ENCODE measurements at regions not wholly inside any gene's neighbourhood (a gene's known extent, or its start where the extent isn't known, plus 50 kb on each side); places are given as distances from the start of the nearest gene placed in this dataset.

DNA sequence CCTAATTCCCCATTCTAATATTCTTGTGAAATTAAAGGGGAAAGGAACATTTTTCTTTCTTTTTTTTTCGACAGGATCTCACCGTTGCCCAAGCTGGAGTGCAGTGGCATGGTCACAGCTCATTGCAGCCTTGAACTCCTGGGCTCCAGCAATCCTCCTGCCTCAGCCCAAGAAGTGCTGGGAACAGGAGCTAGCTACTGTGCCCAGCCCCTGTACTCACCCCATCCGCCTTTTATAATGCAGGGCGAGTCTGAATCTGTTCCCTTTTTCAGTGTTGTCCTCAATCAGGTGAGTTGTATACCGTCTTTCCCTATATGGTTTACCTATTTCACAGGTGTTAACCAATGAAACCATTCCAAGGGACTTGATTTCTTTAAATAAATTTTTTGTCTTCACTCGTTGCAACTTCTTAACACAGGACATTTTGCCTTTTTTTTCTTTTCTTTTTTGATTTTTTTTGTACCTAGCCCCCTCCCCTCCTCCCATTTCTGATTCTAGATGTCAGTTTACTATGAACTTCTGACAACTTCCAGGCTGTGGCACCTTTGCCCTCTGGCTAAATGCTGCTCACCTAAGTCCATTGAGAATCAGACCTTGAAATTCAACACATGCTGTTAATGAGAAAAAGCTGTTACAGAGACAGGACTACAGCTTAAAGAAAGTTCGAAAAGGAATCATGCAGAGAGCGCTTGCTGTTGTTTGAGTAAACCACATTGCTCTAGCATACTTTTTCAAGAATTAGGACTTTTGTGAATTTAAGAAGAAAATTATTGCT, 562.1 kb upstream of the KLF12 start:
- Mint-ChIP-seq H3K36me3 (peaks cover 3% of the 10 kb centered on the region; the same call in 1 of the 2 replicates), H3K27me3 (ENCODE audit: low read depth) (no peaks in the 10 kb centered on the region), H3K9me3 (no peaks in the 10 kb centered on the region), H3K27ac (no peak overlapping the region), H3K4me3 (no peak overlapping the region), H3K4me1 (peaks cover 33% of the 10 kb centered on the region)
- ChIA-PET POLR2A (no interaction called here), CTCF (interaction anchor here (1.2 kb wide), 1 partner anchor 123 kb away, joined by 3 read pairs; no protein-coding TSS in a partner anchor)
- ATAC-seq (peak; percentile 71), DNase-seq (ENCODE audit: low spot score) (no peak)
- TF ChIP-seq, protein P1, sequence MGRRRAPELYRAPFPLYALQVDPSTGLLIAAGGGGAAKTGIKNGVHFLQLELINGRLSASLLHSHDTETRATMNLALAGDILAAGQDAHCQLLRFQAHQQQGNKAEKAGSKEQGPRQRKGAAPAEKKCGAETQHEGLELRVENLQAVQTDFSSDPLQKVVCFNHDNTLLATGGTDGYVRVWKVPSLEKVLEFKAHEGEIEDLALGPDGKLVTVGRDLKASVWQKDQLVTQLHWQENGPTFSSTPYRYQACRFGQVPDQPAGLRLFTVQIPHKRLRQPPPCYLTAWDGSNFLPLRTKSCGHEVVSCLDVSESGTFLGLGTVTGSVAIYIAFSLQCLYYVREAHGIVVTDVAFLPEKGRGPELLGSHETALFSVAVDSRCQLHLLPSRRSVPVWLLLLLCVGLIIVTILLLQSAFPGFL (CRISPR knock-in tag; IDR thresholded peaks at IDR 0.05; ENCODE audit: borderline replicate concordance) = no peak
- TF ChIP-seq, protein P2, sequence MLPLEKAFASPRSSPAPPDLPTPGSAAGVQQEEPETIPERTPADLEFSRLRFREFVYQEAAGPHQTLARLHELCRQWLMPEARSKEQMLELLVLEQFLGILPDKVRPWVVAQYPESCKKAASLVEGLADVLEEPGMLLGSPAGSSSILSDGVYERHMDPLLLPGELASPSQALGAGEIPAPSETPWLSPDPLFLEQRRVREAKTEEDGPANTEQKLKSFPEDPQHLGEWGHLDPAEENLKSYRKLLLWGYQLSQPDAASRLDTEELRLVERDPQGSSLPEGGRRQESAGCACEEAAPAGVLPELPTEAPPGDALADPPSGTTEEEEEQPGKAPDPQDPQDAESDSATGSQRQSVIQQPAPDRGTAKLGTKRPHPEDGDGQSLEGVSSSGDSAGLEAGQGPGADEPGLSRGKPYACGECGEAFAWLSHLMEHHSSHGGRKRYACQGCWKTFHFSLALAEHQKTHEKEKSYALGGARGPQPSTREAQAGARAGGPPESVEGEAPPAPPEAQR (CRISPR knock-in tag; IDR thresholded peaks at IDR 0.05) = no peak

DNA sequence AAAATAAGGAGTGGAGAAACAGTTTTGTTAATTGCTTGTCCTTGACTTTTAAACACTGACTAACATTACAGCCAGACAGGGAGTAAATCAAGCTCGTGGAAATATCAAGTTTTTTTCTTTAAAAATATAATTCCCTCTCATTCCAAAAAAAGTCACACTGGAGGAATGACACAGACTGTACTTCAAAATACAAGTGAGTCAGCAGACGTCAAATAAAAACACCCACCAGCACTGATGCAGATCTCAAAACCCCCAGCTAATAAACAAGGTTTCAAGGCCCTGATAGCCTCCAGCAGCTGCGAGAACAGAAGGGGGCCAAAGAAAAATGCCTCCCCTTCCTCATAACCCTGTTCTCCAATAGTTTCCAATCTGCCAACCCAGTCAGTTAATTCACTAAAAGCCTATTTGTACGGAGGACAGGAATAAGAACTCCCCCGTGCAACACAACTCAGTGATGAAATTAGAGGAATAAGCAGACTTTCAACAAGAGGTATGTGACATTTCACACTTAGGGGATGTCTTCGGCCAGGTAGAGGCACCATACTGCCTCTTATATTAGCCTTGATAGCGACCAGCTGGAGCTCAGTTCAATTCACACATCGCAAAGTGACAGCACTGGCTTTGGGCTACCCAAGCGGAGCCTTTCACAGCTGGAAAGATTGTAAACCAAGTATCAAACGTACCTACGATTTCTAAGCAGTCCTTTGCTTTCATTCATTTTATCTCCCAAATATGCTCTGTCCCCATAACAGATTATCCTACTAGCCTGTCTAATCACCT, 561.0 kb upstream of the KLF12 start:
- H3K36me3 Mint-ChIP-seq = peaks cover 3% of the 10 kb centered on the region; the same call in 1 of the 2 replicates
- H3K27me3 Mint-ChIP-seq (ENCODE audit: low read depth) = no peaks in the 10 kb centered on the region
- no peak for TF ChIP-seq RELA (CRISPR knock-in tag; IDR thresholded peaks at IDR 0.05; ENCODE audit: borderline replicate concordance)
- no peak for TF ChIP-seq NR1H2 (CRISPR knock-in tag; IDR thresholded peaks at IDR 0.05)
- TF ChIP-seq EMX1 (CRISPR knock-in tag; IDR thresholded peaks at IDR 0.05) = no peak
- TF ChIP-seq GTF2I (CRISPR knock-in tag; conservative IDR thresholded peaks at IDR 0.05) = no peak
- TF ChIP-seq, protein P3, sequence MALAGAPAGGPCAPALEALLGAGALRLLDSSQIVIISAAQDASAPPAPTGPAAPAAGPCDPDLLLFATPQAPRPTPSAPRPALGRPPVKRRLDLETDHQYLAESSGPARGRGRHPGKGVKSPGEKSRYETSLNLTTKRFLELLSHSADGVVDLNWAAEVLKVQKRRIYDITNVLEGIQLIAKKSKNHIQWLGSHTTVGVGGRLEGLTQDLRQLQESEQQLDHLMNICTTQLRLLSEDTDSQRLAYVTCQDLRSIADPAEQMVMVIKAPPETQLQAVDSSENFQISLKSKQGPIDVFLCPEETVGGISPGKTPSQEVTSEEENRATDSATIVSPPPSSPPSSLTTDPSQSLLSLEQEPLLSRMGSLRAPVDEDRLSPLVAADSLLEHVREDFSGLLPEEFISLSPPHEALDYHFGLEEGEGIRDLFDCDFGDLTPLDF (CRISPR knock-in tag; IDR thresholded peaks at IDR 0.05) = no peak
- no peak for TF ChIP-seq JAZF1 (CRISPR knock-in tag; IDR thresholded peaks at IDR 0.05)
- TF ChIP-seq ELF4 (CRISPR knock-in tag; IDR thresholded peaks at IDR 0.05; ENCODE audit: low read depth) = no peak
- TF ChIP-seq, protein P4, sequence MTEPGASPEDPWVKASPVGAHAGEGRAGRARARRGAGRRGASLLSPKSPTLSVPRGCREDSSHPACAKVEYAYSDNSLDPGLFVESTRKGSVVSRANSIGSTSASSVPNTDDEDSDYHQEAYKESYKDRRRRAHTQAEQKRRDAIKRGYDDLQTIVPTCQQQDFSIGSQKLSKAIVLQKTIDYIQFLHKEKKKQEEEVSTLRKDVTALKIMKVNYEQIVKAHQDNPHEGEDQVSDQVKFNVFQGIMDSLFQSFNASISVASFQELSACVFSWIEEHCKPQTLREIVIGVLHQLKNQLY (CRISPR knock-in tag; IDR thresholded peaks at IDR 0.05) = no peak
- TF ChIP-seq, protein P5, sequence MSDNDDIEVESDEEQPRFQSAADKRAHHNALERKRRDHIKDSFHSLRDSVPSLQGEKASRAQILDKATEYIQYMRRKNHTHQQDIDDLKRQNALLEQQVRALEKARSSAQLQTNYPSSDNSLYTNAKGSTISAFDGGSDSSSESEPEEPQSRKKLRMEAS (CRISPR knock-in tag; IDR thresholded peaks at IDR 0.05) = no peak
- TF ChIP-seq, protein P2 (CRISPR knock-in tag; IDR thresholded peaks at IDR 0.05) = no peak
- TF ChIP-seq, protein P6, sequence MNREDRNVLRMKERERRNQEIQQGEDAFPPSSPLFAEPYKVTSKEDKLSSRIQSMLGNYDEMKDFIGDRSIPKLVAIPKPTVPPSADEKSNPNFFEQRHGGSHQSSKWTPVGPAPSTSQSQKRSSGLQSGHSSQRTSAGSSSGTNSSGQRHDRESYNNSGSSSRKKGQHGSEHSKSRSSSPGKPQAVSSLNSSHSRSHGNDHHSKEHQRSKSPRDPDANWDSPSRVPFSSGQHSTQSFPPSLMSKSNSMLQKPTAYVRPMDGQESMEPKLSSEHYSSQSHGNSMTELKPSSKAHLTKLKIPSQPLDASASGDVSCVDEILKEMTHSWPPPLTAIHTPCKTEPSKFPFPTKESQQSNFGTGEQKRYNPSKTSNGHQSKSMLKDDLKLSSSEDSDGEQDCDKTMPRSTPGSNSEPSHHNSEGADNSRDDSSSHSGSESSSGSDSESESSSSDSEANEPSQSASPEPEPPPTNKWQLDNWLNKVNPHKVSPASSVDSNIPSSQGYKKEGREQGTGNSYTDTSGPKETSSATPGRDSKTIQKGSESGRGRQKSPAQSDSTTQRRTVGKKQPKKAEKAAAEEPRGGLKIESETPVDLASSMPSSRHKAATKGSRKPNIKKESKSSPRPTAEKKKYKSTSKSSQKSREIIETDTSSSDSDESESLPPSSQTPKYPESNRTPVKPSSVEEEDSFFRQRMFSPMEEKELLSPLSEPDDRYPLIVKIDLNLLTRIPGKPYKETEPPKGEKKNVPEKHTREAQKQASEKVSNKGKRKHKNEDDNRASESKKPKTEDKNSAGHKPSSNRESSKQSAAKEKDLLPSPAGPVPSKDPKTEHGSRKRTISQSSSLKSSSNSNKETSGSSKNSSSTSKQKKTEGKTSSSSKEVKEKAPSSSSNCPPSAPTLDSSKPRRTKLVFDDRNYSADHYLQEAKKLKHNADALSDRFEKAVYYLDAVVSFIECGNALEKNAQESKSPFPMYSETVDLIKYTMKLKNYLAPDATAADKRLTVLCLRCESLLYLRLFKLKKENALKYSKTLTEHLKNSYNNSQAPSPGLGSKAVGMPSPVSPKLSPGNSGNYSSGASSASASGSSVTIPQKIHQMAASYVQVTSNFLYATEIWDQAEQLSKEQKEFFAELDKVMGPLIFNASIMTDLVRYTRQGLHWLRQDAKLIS (CRISPR knock-in tag; IDR thresholded peaks at IDR 0.05; ENCODE audit: borderline replicate concordance) = no peak
- TF ChIP-seq, protein P7, sequence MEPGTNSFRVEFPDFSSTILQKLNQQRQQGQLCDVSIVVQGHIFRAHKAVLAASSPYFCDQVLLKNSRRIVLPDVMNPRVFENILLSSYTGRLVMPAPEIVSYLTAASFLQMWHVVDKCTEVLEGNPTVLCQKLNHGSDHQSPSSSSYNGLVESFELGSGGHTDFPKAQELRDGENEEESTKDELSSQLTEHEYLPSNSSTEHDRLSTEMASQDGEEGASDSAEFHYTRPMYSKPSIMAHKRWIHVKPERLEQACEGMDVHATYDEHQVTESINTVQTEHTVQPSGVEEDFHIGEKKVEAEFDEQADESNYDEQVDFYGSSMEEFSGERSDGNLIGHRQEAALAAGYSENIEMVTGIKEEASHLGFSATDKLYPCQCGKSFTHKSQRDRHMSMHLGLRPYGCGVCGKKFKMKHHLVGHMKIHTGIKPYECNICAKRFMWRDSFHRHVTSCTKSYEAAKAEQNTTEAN (CRISPR knock-in tag; IDR thresholded peaks at IDR 0.05) = no peak
- no peak for TF ChIP-seq NFE2L1 (CRISPR knock-in tag; IDR thresholded peaks at IDR 0.05)
- ATAC-seq = no peak
- POLR2A ChIA-PET = no interaction called here
- CTCF ChIA-PET = no interaction called here
- no peaks in the 10 kb centered on the region for H3K9me3 Mint-ChIP-seq
- no peak for DNase-seq (ENCODE audit: low spot score)
- H3K4me3 Mint-ChIP-seq = no peak overlapping the region
- peaks cover 33% of the 10 kb centered on the region for H3K4me1 Mint-ChIP-seq
- H3K27ac Mint-ChIP-seq = no peak overlapping the region

All from WTC11 (cell line).